ENCODE measurements at regions not wholly inside any gene's neighbourhood (a gene's known extent, or its start where the extent isn't known, plus 50 kb on each side); places are given as distances from the start of the nearest gene placed in this dataset.
"Not testable (repeated sequence)": the region's sequence is repeated elsewhere in the genome, so short reads cannot be mapped to it uniquely, and the experiment has no call there.

GRCh38 chr4:181119186-181119585 is 1124.0 kb upstream of the TENM3 start:
- DNase-seq = no peak

- no peak for DNase-seq
These were observed 1121.5 kb upstream of the TENM3 start for GRCh38 chr4:181121733-181122132.

GRCh38 chr4:181127171-181127570 is 1116.0 kb upstream of the TENM3 start:
- no peak for DNase-seq

- DNase-seq = not testable (repeated sequence)
These were observed 1112.9 kb upstream of the TENM3 start for GRCh38 chr4:181130317-181130716.

DNA sequence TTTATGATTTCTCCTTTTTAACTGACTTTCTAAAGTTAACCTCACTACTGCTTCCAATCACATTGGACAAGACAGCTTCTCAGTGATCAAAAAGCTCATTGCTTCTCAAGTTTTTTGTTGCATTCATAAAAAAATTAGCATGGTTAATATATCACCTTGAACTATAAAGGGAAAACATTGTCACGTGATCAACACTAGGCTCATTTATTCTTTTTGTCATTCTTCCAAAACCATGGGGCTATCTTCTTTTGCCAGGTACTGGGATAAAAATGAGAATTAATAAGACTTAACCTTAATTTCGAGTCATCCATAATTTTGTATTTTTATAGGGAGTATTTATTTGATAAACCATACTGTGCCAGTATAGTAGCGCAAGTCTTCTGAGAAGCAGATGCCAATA is 1105.9 kb upstream of the TENM3 start:
- no peak for DNase-seq

DNA sequence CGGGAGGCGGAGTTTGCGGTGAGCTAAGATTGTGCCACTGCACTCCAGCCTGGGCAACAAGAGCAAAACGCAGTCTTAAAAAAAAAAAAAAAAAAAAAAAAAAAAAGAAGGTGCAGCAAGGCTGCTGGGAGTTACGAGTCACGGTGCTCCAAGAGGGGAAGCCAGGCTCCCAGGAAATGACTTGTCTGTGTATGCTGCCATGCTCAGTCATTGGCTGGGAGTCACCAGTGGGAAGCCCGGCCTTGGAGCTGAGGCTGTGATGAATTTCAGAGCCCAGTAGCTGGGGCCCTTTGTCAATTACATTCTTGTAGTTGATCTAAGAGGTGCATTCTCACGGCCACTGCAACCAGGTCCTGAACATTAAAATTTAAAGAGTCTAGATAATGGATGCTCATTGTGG is 1105.1 kb upstream of the TENM3 start:
- DNase-seq = no peak

- no peak for DNase-seq
These were observed 1103.1 kb upstream of the TENM3 start for GRCh38 chr4:181140037-181140603.

- peak; percentile 28 for DNase-seq
These were observed 1099.8 kb upstream of the TENM3 start for GRCh38 chr4:181143250-181143854.

GRCh38 chr4:181146051-181146450 is 1097.2 kb upstream of the TENM3 start:
- DNase-seq = no peak

DNA sequence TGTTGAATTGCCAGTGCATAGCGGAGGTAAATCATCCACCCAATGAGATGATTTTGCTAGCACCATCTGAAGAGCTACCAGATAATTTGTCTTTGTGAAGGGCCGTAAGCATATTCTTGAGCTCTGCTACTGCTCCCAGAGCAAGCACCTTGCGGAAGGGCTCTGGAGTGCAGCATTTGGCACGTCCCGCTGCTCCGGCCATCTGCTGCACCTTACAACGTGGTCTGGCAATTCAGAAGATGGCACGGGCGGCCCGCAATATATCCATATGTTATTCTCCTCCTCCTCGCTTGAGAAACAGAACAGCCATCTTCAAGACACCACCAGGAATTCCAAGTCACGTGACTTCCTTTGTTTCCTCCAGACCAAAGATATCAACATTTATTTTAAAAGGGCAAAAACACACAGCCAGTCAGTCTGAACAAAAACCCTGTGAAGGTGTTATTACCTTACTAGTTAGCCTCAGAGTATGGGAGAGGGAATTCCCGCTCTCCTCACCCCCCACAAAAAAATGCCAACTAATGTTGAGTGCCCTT is 1095.7 kb upstream of the TENM3 start:
- no peak for DNase-seq

- DNase-seq = no peak
These were observed 1094.7 kb upstream of the TENM3 start for GRCh38 chr4:181148470-181148869.

DNA sequence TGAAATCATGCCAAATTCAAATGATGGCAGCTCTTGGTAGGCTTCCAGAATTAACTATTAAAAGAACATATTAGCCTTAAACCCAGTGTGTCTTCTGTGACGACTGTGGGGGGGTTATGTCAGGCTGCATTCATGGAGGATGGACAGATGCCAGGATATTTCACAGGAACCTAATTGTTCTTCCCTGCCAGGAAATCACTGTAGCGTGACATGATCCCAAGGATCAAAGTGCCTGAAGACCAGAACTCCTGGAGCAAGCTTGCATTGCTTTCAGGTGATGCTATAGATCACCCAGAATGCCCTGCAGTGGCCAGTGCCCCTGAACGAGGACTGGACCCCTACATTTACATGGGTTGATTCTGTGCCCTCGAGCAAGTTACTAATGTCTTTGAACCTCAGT is 1093.0 kb upstream of the TENM3 start:
- no peak for DNase-seq

DNA sequence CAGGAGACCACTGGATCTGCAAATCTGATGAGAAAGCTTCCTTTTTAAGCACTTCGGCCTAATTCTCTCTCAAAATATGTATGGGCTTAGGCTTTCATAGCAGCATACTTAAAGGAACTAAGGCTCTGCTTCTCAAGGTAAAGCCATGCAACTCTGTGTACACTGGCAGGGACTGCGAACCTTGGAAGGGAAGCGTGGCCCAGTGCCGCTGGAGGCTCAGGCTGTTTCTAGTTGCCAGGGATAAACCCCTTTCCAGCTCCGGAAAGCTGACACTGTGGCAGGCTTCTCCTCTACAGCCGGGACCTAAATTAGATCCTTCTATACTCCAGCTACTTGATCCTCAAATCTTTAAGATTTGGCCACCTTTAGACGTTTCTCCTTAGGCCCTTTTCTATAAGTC is 1091.3 kb upstream of the TENM3 start:
- DNase-seq = no peak

DNA sequence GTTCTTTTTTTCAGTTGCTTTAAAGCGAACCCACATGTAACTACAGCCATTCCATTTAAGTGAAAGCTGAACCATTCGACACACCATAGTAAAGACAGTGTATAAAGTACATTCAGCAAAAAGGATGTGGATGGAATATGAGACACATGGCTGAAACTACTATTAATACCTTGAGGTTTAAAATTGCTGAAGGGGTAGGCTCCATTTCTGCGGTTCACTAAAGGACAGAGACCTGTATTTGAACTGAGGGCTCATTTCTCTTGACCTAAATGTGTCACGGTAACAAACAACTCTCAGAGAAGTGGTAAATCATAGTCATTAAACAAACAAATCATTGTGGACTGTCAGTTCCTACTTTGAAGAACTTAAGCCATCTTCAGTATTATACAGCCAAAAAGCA is 1085.6 kb upstream of the TENM3 start:
- DNase-seq = no peak

GRCh38 chr4:181158971-181159370 is 1084.2 kb upstream of the TENM3 start:
- no peak for DNase-seq

GRCh38 chr4:181161669-181162068 is 1081.5 kb upstream of the TENM3 start:
- no peak for DNase-seq

GRCh38 chr4:181162266-181162665 is 1080.9 kb upstream of the TENM3 start:
- no peak for DNase-seq

- no peak for DNase-seq
These were observed 1080.5 kb upstream of the TENM3 start for GRCh38 chr4:181162676-181163075.

GRCh38 chr4:181166742-181167399 is 1076.3 kb upstream of the TENM3 start:
- no peak for DNase-seq

- no peak for DNase-seq
These were observed 1075.0 kb upstream of the TENM3 start for GRCh38 chr4:181168011-181168805.

DNA sequence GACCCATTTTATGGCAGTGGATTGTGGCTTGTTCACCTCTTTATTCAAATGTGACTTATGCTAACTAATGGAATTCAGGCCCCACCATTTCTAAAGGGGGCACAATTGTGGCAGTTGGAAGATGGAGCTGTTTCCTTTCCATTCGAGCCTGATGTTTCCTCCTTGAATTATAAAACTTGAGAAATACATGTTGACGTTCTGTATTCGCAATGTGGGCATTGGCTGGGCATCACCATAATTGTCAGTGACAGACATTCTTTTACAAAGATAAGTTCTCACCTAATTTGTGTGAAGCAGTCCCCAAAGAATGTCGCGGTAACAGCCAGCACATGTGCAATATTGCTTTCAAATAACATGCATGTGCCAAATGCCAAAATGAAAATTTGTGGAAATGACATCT is 1070.2 kb upstream of the TENM3 start:
- DNase-seq = no peak

GRCh38 chr4:181176306-181176705 is 1066.9 kb upstream of the TENM3 start:
- DNase-seq = no peak

DNA sequence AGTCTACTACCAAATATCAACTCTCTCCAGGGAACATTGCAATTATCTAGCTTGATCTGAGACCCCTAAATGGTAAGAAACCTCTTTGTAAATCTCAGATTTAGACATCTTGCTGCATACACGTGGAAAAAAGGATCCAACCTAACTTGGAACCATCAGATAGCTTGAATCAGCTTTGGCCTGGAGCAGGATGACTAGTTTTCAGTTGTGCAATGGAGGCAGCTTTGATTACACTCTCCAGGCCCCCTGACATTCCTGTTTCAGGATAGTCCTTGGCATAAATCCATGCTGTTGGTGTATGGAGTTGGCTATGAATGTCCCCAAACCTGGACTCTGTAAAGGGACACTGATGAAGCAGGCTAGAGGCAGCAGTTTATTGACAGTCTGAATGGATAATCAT is 1061.9 kb upstream of the TENM3 start:
- DNase-seq = no peak

- DNase-seq = no peak
These were observed 1053.5 kb upstream of the TENM3 start for GRCh38 chr4:181189751-181190150.
